ENCODE measurements at regions not wholly inside any gene's neighbourhood (a gene's known extent, or its start where the extent isn't known, plus 50 kb on each side); places are given as distances from the start of the nearest gene placed in this dataset.

DNA sequence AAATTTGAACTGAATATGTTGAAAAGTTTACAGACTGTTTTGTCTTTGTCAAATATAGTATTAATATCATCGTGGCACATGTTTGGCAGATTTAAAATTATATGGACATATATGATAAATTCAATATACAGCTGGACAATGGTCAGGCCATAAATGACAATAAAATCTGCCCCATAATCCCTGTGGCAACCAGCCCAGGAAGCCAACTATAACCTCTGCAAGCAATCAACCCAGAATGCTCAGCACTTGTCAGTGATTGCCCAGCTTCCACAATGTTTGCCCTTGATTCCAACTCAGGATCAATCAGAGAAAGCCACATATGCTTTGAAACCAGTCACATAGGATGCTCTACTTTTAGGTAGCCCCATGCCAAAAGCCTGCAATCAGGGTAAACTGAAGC, 671.9 kb downstream of the SUCLG1 start:
- DNase-seq (ENCODE audit: low spot score), result no peak

DNA sequence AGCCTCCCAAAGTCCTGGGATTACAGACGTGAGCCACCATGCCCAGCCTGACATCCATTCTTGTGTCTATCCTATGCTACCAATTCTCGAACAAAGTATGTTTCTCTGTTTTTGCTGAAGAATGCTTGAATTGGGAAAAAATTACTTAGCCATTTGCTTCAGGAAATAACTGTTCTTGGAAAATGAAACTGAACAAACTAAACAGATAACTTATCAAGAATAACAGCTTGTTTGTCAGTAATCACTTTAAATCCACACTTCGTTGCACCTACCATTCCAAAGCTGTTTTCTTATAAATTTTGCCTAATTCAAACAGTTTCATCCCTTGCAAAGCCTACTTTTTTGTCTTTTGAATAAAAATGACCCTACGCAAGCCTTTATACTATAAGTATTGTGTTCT, 672.9 kb downstream of the SUCLG1 start:
- no peak for DNase-seq (ENCODE audit: low spot score)

DNA sequence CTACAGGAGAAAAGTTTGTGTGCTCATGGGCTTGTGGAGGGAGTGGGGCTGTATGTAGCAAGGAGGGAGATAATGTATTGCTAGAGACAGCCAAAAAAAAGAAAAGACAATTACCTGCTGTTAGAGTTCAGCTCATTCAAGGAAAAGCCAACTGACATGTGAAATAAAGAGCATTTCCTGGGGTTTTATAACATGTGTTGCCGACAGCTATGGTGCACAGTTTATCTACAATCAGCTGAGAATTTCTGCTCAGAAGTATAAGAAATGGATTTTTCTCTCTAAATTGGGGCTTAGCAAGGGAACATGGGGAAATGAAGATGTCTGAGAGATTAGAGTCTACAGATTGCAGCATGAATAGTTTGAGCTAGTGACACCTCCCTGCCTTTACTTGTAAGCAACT, 674.1 kb downstream of the SUCLG1 start:
- DNase-seq (ENCODE audit: low spot score), result no peak

DNA sequence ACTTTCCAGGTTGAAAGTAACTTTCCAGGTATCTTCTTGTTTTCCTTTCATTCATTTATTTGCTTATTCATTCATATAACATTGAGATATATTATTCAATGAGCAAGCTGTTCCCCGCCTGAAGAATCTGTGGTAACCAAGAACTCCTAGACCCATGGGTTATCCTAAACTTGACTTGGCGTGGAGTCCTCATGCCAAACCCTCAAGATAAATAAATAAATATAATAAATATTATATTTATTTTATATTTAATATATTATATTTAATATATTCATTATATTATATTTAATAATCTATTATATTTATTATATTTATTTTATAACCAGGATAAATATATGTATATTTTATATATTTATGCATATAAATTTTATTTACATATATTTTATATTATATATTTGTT, 674.8 kb downstream of the SUCLG1 start:
- no peak for DNase-seq (ENCODE audit: low spot score)

DNA sequence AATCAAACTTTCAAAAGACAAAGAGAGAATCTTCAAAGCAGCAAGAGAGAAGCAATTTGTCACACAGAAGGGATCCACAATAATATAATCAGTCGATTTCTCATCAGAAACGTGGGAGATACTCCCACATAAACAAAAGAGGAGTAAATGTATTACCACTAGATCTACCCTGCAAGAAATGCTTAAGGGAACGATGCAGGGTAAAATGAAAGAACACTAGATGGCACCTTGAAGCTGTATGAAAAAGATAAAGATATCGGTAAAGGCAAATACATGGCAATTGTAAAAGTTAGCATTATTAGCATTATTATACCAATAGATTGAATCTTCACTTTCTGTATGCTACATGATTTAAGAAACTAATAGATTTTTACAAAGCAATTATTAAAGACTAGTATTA, 677.0 kb downstream of the SUCLG1 start:
- DNase-seq (ENCODE audit: low spot score), result no peak

DNA sequence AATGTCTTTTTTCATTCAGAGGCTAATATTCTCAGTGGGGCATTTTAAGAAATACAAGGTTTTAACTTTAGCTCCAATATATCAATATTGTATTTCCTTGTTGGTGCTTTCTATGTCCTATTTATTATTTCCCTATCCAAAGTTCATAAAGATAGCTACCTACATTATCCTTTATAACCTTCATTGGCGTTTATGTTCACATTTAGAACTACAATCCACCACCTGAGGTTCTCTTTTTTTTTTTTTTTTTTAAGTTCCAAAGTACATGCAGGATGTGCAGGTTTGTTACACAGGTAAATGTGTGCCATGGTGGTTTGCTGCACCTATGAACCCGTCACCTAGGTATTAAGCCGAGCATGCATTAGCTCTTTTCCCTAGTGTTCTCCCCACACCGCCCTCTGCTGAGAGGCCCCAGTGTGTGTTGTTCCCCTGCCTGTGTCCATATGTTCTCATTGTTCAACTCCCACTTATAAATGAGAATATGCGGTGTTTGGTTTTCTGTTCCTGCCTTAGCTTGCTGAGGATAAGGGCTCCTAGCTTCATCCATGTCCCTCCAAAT, 694.6 kb downstream of the SUCLG1 start:
- DNase-seq (ENCODE audit: low spot score), result no peak

DNA sequence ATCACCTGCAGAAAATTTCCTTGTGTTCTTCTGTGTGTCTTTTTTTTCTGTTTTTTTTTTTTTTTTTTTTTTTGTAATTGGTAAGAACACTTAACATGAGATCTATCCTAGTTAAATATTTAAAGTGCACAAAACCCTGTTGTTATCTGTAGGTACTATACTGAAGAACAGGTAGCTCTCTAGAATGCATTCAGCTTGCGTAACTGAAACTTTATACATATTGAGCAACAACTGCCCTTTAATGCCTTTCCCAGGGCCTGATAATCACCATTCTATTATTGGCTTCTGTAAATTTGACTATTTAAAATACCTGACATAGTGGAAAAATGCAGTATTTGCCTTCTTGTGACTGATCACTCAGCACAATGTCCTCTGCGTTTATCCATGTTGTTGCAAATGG, 701.8 kb downstream of the SUCLG1 start:
- DNase-seq (ENCODE audit: low spot score), result no peak

DNA sequence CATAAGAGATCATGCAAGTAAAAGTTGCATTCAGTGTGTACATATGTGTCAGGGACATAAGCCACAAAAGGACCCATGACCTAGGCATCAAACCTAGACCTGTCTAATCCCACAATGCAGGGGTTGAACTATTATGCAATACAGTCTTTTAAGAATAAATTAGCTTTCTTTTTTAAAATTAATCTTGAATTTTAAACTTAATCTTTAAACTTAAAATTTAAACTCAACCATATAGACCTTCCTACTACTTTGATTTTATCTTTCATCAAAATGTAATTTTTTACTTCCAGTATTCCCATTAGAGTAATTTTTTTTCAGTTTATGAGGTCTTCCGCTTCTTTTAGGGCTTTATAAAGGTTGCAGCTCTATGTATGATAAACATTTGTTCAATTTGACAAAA, 702.9 kb downstream of the SUCLG1 start:
- DNase-seq (ENCODE audit: low spot score), result no peak

DNA sequence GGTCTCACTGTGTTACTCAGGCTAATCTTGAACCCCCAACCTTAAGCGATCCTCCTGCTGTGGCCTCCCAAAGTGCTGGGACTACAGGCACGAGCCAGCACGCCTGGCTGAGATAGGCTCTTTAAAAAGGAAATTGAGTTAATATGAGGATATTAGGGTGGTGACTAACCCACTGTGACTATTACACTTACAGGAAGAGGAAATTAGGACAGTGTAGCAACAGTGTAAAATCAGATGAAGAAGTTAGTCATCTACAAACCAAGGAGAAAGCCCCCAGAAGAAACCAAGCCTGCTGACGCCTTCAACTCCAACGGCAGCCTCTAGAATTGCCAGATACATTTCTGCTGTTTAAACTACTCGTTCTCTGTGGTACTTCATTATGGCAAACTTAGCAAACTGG, 711.9 kb downstream of the SUCLG1 start:
- DNase-seq (ENCODE audit: low spot score), result no peak

DNA sequence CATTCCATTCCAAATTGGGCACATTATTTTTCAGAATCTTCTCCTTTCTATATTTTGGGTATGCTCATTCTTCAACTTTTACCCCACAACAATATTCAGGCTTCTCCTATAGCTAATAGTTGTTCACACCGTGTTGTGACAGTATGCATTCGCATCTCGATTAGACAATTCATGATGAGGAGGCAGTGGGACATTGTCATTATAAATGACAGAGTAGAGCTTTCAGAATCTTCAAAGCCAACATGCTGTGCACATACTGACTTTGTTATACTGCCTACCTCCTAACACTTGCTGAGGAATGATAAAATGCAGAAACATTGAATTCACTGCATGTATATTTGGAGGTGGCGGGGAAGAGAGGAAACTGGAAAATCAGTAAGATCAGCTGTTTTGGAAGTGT, 714.2 kb downstream of the SUCLG1 start:
- no peak for DNase-seq (ENCODE audit: low spot score)

DNA sequence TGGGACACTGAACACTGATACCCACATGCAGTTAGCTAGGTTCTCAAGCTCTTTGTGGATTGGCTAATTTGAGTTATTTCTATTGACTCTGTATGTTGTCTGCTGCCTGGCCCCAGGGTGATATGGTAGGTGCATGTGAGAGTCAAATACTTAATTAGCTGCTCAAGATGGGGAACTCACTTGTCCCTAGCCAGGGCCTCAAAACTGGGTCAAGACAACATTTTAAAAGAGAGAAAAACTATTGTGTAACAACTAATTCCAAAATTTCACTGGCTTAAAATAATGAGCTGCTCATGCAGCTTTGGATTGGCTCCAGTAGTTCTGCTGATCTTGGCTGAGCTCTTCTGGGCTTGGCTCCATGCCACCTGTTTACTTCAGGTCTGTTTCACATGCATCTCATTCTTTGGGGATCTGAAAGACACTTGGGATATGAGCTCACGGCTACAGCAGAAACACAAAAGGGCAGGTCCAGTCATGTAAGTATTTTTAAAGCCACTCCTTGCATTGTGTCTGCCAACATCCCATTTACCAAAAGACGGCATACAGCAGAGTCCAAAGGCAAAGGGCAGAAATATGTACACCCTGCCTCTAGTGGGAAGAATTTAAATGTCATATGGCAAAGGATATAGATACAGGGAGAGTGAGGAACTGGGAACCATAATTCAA, 716.8 kb downstream of the SUCLG1 start:
- DNase-seq (ENCODE audit: low spot score), result no peak

DNA sequence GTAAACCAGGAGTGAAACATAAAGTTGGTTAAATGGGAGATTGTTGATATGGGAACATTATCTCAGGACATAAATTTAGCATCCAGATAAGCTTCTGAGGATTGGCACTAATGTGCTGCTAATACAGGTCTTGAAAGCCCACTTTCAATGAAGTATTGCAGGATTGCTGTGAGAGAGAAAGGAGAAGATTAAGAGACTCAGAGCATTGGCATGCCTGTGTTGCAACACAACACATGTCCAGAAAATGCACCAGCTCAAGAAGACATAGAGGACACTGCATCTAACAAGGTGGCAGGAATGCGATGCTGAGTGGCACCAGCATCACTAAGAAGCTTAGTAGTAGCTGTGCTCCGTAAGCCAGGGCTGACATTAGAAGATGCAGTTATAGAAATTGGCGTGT, 728.9 kb downstream of the SUCLG1 start:
- DNase-seq (ENCODE audit: low spot score), result no peak

DNA sequence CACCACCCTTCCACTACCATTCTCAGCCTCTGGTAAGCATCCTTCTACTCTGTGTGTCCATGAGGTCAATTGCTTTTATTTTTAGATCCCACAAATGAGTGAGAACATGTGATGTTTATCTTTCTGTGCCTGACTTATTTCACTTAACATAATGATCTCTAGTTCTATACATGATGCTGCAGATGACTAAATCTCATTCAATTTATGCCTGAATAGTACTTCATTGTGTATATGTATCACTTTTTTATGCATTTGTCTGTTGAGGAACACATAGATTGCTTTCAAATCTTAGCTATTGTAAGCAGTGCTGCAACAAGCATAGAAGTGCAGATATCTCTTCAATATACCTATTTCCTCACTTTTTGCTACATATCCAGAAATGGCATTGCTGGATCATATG, 733.3 kb downstream of the SUCLG1 start:
- no peak for DNase-seq (ENCODE audit: low spot score)

DNA sequence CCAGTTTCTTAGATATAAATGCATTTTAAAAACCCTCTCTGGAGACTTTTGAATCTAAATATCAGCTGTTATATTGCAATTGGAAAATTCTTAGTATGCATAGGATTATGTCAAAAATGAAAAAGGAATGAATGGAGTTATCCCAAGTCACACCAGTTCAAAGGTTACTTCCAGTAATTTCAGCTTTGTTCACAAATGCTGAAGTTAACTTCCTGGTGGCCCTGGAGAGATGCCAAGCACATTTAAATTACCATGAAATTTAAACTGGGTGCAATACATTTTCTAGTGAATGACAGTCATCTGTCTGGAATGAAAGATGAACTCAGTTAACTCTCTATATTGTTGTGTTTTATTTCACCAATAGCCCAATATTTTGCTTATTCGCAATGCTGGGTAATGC, 753.9 kb downstream of the SUCLG1 start:
- no peak for DNase-seq (ENCODE audit: low spot score)

DNA sequence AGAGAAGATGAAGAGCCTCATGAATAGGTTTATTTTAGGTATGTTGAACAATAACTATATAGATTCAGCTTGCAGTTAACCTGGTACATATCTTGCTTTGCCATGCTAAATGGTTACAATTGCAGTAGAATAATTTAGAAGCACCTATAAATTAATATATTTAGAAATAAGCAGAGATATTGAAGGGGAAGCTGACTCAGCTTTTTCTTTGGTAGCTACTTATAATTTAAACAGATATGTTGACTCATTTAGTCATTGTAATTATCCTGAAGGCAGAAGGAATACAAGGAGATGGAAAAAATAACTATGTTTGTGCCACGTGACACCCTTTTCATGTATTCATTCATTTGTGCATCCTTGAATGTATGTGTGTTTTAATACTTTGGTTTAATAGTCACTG, 755.5 kb downstream of the SUCLG1 start:
- no peak for DNase-seq (ENCODE audit: low spot score)

DNA sequence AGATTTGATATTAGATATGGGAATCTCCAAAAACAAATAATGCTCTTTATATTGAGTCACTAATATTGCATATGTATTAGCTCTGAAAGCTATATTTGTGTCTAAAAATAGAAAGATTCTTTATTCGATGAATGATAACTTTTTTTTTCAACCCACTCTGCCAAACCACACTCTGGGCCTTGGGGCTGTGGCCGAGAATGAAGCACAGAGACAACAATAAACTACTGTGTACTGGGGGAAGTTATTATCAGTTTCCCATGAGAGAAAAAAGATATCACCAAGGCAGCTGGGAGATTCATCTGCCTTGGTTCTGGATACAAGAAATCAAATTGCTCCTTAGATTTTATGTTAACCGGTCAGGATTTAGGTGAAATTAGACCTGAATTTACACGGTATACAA, 762.2 kb downstream of the SUCLG1 start:
- DNase-seq (ENCODE audit: low spot score), result no peak

DNA sequence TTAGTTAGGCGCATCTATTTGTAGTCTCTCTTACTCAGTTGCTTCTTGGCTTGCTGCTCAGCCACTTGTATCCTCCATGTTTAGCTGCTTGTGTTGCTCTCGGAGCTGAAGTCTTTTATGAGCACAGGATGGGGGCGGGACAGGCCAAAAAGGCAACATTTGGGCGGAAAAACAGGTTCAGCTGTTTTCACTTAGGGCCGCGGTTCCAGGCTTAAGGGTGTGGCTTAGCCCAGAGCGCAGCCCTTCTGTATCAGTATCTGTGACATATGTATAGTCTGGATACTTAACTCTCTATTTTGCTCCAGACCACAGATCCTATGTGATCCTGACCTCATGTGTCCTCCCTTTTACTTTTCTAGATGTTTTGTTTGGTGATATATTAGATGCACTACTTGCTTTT, 763.5 kb downstream of the SUCLG1 start:
- DNase-seq (ENCODE audit: low spot score), result no peak

DNA sequence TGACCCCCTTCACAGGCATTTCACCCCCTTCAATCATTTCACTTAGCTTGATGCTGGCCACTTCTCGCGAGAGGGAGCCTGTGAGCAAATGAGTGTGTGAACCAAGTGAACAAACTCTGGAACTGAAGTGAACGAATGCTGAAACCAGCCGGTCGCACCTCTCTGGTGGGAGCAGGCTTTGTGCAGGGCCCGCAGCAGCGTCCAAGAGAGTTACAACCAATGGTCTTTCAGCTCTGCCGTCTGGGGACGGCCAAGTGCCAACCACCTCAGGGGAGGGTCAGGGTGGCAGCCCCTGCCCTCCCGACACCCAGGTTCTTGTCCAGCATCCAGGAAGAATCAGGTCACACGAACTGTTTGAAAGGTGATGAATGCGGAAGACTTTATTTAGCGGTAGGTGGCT, 764.0 kb downstream of the SUCLG1 start:
- DNase-seq (ENCODE audit: low spot score), result no peak

DNA sequence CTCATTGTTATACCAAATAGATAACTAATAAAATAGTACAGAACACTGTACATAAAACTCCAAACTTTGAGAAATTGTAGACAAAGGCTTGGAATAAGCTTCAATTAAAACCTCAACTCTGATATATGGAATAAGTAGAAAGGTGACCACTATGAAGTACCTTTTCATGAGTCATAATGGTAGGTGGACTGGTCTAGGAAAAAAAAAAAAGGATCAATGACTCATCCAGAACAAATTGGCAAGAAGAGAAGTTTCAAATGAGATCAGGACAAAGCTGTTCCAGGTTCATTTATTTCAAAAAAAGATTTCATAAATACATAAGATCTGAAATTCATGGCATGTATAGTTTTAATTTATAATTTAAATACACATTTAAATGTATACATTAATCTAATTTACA, 769.7 kb downstream of the SUCLG1 start:
- no peak for DNase-seq (ENCODE audit: low spot score)

DNA sequence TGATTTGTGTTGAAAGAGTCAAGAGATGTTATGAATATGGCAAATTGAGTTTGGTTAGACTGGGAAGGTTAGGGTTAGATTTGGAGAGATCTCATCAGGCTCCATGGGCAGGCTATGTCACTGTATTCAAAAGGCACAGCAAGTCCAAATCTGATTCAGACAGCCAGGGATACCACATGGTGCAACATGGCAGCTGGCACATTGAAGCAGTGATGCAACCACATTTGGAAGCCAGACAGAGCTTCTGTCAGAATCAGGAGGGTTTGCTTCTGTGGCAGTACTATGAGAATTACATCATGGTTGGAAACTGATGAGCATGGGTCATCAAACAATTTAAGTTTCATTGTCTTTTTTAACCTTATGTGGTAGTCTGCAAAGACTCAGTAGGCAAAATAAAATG, 772.2 kb downstream of the SUCLG1 start:
- no peak for DNase-seq (ENCODE audit: low spot score)

DNA sequence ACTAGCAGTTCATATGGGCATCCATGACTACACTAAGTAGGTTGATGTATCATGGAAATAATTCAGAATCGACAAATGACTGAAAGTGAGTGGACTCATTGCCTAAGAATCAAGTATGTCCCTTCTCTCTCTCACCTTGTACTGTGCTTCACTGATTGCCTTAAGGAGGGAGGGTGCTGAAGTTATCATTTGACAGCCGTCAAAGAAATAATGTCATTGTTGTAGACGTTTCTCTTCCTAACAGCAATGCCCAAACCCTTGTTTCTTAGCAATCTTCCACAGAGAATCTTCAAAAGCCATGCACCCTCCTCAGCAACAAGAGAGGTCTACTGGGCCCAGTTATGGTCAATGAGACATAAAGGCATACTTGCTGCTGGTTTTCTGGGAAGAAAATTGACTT, 785.0 kb downstream of the SUCLG1 start:
- no peak for DNase-seq (ENCODE audit: low spot score)

DNA sequence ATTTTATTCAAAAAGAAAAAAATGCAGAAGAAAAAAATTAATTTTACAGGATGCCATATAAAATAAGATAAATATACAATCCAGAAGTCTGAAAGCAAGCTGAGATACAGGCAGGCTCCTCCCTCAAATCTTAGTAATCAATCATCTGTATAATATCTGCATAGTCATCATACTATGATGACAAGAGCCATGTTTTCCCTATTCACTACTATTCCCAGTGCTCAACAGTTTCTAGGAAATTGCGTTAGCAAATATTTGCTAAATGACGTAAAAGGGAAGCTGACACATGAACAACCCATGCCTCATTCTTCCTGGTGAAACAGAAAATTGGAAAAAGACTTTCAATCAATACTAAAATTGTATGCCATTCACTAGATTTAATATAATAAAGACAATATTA, 793.2 kb downstream of the SUCLG1 start:
- peak; percentile 12 for DNase-seq (ENCODE audit: low spot score)

DNA sequence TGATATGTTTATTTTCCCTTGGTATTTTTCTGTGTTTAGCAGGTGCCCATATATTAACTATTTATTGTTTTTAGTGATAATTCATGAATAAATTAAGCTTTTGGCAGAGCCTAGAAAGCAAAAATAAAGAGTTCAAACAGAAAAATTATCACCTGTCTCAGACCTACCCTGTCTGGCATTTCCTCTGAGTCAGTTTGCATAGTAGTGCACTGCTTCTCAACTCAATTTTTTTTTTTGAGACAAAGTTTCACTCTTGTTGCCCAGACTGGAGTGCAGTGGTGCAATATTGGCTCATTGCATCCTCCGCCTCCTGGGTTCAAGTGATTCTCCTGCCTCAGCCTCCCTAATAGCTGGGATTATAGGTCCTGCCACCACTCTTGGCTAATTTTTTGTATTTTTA, 793.9 kb downstream of the SUCLG1 start:
- no peak for DNase-seq (ENCODE audit: low spot score)

DNA sequence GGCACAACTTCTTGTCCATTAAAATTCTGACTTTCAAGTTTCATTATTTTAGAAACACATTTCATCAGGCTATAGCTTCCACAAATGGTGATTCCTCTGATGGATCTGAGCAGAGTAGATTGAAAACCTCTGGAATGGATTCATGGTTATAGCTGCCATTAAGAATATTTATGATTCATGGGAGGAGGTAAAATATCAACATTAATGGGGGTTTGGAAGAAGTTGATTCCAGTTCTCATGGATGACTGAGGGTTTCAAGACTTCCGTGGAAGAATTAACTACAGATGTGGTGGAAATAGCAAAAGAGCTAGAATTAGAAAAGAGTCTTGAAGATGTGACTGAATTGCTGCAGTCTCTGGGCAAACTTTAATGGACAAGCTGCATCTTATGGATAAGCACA, 797.4 kb downstream of the SUCLG1 start:
- DNase-seq (ENCODE audit: low spot score), result no peak
